HepG2 (cell line): ENCODE measurements at regions not wholly inside any gene's neighbourhood (a gene's known extent, or its start where the extent isn't known, plus 50 kb on each side); places are given as distances from the start of the nearest gene placed in this dataset.

Source experiments
- CHD2 ChIP-seq: IDR thresholded peaks from 2 replicates; pipeline ENCODE4 v1.6.1; 2011; ENCODE audit warnings: low read depth, low read length, improper control_type of control experiment
- ESRRA ChIP-seq: sonication (generic); formaldehyde crosslinking; IDR thresholded peaks from 2 replicates; pipeline ENCODE4 v1.5.1; 2020; ENCODE audit warnings: mild to moderate bottlenecking, low read depth, missing genetic modification reagents
- MED8 ChIP-seq: sonication (generic); formaldehyde crosslinking; IDR thresholded peaks from 2 replicates; pipeline ENCODE4 v1.8.1; 2023; ENCODE audit warnings: mild to moderate bottlenecking, missing genetic modification reagents; ENCODE audit not compliant: insufficient replicate concordance
- ZFP62 ChIP-seq: sonication (generic); formaldehyde crosslinking; IDR thresholded peaks from 2 replicates; pipeline ENCODE4 v1.4.0; 2020; ENCODE audit warnings: missing genetic modification reagents
- ZNF292 ChIP-seq: sonication (generic); formaldehyde crosslinking; IDR thresholded peaks from 2 replicates; pipeline ENCODE4 v1.8.1; 2022; ENCODE audit warnings: mild to moderate bottlenecking, low read depth, missing genetic modification reagents, borderline replicate concordance
- ZNF367 ChIP-seq: sonication (generic); formaldehyde crosslinking; IDR thresholded peaks from 2 replicates; pipeline ENCODE4 v1.4.0; 2020; ENCODE audit warnings: missing genetic modification reagents, borderline replicate concordance
- ZNF768 ChIP-seq: sonication (generic); formaldehyde crosslinking; IDR thresholded peaks from 2 replicates; pipeline ENCODE4 v1.4.0; 2020; ENCODE audit warnings: missing genetic modification reagents
- TF ChIP-seq, protein P1 (sequence below): sonication (generic); formaldehyde crosslinking; IDR thresholded peaks from 2 replicates; pipeline ENCODE4 v1.5.0; 2020; ENCODE audit warnings: mild to moderate bottlenecking, missing genetic modification reagents, moderate library complexity
- TF ChIP-seq, protein P2 (sequence below): sonication (generic); formaldehyde crosslinking; IDR thresholded peaks from 2 replicates; pipeline ENCODE4 v1.5.0; 2020; ENCODE audit warnings: missing genetic modification reagents

DNA sequence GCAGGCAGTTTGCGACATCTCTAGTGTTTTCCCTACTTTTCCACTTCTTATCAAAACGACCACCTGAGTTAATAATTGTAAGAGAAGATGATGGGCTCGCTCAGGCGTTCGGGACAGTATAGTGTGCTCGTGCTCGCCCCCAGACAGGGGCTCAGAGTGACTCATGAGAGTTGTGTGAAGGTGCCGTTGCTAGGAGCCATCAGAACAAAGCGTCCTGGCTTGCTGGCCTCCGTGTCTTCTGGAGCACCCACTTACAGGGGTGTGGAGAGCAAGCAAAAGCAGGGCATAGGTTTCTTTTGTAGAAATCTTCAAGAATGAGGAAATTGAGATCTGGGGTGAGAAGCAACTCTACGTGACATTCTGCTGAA, 73.0 kb upstream of the ADGRG2 start:
- TF ChIP-seq ZNF367 (CRISPR knock-in tag) (no peak), MED8 (no peak), ZFP62 (CRISPR knock-in tag) (no peak), CHD2 (no peak), ZNF768 (CRISPR knock-in tag) (no peak), ZNF292 (no peak), ESRRA (CRISPR knock-in tag) (no peak)
- TF ChIP-seq, protein P1, sequence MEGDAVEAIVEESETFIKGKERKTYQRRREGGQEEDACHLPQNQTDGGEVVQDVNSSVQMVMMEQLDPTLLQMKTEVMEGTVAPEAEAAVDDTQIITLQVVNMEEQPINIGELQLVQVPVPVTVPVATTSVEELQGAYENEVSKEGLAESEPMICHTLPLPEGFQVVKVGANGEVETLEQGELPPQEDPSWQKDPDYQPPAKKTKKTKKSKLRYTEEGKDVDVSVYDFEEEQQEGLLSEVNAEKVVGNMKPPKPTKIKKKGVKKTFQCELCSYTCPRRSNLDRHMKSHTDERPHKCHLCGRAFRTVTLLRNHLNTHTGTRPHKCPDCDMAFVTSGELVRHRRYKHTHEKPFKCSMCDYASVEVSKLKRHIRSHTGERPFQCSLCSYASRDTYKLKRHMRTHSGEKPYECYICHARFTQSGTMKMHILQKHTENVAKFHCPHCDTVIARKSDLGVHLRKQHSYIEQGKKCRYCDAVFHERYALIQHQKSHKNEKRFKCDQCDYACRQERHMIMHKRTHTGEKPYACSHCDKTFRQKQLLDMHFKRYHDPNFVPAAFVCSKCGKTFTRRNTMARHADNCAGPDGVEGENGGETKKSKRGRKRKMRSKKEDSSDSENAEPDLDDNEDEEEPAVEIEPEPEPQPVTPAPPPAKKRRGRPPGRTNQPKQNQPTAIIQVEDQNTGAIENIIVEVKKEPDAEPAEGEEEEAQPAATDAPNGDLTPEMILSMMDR, result no peak
- TF ChIP-seq, protein P2, sequence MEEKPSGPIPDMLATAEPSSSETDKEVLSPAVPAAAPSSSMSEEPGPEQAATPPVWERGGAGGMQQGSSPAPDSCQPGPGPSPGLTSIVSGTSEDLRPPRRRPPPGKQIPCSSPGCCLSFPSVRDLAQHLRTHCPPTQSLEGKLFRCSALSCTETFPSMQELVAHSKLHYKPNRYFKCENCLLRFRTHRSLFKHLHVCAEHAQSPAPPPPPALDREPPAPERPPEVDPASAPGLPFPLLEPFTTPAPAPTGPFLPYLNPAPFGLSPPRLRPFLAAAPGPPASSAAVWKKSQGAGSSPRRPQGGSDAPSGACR (CRISPR knock-in tag), result no peak
